Sigmoid colon (tissue), 6 donors: ENCODE measurements at regions not wholly inside any gene's neighbourhood (a gene's known extent, or its start where the extent isn't known, plus 50 kb on each side); places are given as distances from the start of the nearest gene placed in this dataset.
A peak's percentile ranks its signal among the peaks of the same experiment; 100 is the strongest.

Source experiments
- DNase-seq: peaks from one replicate; pipeline ENCODE4 v3.0.0-alpha.2; 2019
- H3K27ac ChIP-seq, 4 donors: fragments of 200-600 bp; sonication (generic); one replicate each; pipeline ENCODE4 v1.5.1; 2016 to 2019; ENCODE audit warnings: mild to moderate bottlenecking in 1 of 4
- H3K27me3 ChIP-seq, 3 donors: fragments of 200-600 bp; sonication (generic); one replicate each; pipeline ENCODE4 v1.5.1; 2019; ENCODE audit warnings: mild to moderate bottlenecking in 1 of 3
- H3K36me3 ChIP-seq, 4 donors: fragments of 200-600 bp; sonication (generic); one replicate each; pipeline ENCODE4 v1.5.1; 2016 to 2019
- H3K4me1 ChIP-seq, 4 donors: fragments of 200-600 bp; sonication (generic); one replicate each; pipeline ENCODE4 v1.5.1; 2017 to 2019
- H3K4me3 ChIP-seq, 4 donors: fragments of 200-600 bp; sonication (generic); one replicate each; pipeline ENCODE4 v1.5.1; 2017 to 2019; ENCODE audit warnings: mild to moderate bottlenecking in 2 of 4, moderate library complexity in 1 of 4
- H3K9me3 ChIP-seq, 4 donors: fragments of 200-600 bp in 3 of 4; sonication (generic) in 3 of 4; one replicate each; pipeline versions ENCODE4 v1.5.1 to v1.6.1; 2013 to 2019
- EP300 ChIP-seq, 4 donors: sonication (generic); formaldehyde crosslinking; IDR thresholded peaks; one replicate each; pipeline ENCODE4 v1.6.1; 2017; ENCODE audit warnings: antibody characterized with exemption in 4 of 4
- POLR2A ChIP-seq, 2 donors: fragments of 450-650 bp; IDR thresholded peaks; one replicate each; pipeline ENCODE4 v1.6.1; 2016; ENCODE audit warnings: antibody characterized with exemption in 2 of 2, mild to moderate bottlenecking in 2 of 2, moderate library complexity in 2 of 2
- POLR2AphosphoS5 ChIP-seq, 4 donors: sonication (generic); formaldehyde crosslinking; IDR thresholded peaks; one replicate each; pipeline ENCODE4 v1.6.1; 2017; ENCODE audit warnings: antibody characterized with exemption in 4 of 4
- WGBS, 2 donors: extraction: QIAGEN DNeasy Blood & Tissue Kit; methylation state at CpG; one replicate each; pipeline ENCODE4 v1.1.7; 2013; 5-methylcytosine and 5-hydroxymethylcytosine counted together
- intact Hi-C: fragments of 100-400 bp; cut with DNase I; formaldehyde crosslinking; loops from one replicate; pipeline ENCODE4 v1.15.1; 2023
- TF ChIP-seq, protein P1 (sequence below), 4 experiments: fragments of 450-650 bp in 3 of 4; fragments of 200-600 bp in 1 of 4; IDR thresholded peaks; one replicate each; pipeline ENCODE4 v1.5.1; 2016 to 2019; ENCODE audit warnings: antibody characterized with exemption in 4 of 4, mild to moderate bottlenecking in 3 of 4, moderate library complexity in 2 of 4
- donor health status: healthy with polysubstance abuse.
- donor health status: healthy.

DNA sequence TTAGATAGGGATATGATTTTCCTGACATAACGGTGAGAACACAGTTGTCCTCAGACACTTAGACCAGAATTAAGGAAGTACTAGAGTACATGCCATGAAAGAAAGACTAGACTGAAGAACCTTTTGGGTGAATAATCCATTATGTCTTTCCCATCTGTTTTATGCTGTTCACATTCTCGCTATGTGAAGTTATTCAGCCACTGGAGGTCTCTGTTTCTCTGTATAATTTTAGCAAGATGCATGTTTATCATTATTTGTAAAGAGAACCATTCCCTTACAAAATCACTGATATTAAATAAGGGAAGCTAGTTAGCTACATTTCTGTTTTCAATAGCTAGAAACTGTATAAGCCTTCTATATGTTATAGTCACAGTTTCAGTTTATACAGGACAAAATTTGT, 391.9 kb downstream of the CD109 start:
- intact Hi-C loops: loop anchor here (2.0 kb wide), 1 partner anchor 1121 kb away; no protein-coding TSS in a partner anchor
- Histone ChIP-seq H3K4me3 (no peak overlapping the region), H3K27ac (no peak overlapping the region), H3K27me3 (no peaks in the 10 kb centered on the region), H3K4me1 (peaks cover 0 to 22% (median 14%) of the 10 kb centered on the region in 4 donors), H3K36me3 (no peaks in the 10 kb centered on the region), H3K9me3 (no peaks in the 10 kb centered on the region)
- DNase-seq: no peak
- TF ChIP-seq, protein P1, sequence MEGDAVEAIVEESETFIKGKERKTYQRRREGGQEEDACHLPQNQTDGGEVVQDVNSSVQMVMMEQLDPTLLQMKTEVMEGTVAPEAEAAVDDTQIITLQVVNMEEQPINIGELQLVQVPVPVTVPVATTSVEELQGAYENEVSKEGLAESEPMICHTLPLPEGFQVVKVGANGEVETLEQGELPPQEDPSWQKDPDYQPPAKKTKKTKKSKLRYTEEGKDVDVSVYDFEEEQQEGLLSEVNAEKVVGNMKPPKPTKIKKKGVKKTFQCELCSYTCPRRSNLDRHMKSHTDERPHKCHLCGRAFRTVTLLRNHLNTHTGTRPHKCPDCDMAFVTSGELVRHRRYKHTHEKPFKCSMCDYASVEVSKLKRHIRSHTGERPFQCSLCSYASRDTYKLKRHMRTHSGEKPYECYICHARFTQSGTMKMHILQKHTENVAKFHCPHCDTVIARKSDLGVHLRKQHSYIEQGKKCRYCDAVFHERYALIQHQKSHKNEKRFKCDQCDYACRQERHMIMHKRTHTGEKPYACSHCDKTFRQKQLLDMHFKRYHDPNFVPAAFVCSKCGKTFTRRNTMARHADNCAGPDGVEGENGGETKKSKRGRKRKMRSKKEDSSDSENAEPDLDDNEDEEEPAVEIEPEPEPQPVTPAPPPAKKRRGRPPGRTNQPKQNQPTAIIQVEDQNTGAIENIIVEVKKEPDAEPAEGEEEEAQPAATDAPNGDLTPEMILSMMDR (IDR thresholded peaks at IDR 0.05): no peak
- TF ChIP-seq POLR2AphosphoS5 (IDR thresholded peaks at IDR 0.05) (no peak), POLR2A (IDR thresholded peaks at IDR 0.05) (no peak), EP300 (IDR thresholded peaks at IDR 0.05) (no peak)
- WGBS, 2 donors: 57 to 63% methylated on average over 2 of the region's 2 CpGs

DNA sequence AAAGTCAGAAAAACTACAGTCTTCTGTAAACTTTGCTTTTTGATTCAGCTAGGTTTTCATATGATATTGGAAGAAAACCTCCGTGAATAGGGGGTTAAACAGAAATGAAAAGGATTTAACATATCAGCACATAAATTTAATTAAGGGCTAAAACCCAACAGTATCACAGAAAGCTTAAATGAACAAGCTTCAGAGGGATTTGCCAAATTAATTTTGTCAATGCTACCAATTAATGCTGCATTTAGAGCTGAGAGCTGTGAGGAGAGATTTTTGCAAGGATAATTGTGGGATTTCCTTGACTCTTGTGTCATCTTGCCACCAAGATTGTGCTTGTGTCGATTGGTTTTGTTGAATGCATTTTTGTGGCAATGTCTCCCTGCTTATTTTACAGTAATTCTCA, 379.9 kb downstream of the CD109 start:
- intact Hi-C loops: no loop called here

DNA sequence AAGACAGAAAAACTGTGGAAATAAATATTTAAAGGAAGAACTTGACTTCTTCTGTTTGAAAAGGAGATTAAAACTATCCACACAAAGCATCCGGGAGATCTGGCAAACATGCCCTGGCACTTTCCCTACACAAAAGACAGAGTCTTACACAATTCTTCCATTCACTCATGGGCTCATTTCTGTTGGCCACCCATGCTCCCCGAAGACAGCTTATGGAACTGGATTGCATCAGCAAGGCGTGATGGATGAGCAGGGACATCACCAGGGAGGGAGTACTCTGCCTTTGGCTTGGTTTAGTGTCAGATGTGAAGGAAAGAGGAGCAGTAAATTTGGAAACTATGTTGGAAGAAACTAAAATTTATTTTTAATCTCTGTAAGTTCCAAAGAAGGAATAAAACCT, 379.3 kb downstream of the CD109 start:
- intact Hi-C loops: no loop called here
- TF ChIP-seq EP300 (IDR thresholded peaks at IDR 0.05): no peak
- TF ChIP-seq, protein P1 (IDR thresholded peaks at IDR 0.05): no peak
- TF ChIP-seq POLR2AphosphoS5 (IDR thresholded peaks at IDR 0.05): peak; percentile 61 to 80 (median 72)
- no peak for TF ChIP-seq POLR2A (IDR thresholded peaks at IDR 0.05)
- Histone ChIP-seq H3K9me3 (no peaks in the 10 kb centered on the region), H3K4me3 (no peak overlapping the region), H3K27me3 (no peaks in the 10 kb centered on the region), H3K36me3 (no peaks in the 10 kb centered on the region), H3K4me1 (peaks cover 0 to 21% (median 12%) of the 10 kb centered on the region in 4 donors), H3K27ac (peak overlapping the region in 1 of 4 donors; percentile 30)
- DNase-seq: peak; percentile 85
- 56 to 64% methylated on average over 3 of the region's 3 CpGs for WGBS, 2 donors

More for the DNA sequence above, 379.9 kb downstream of the CD109 start:
- Histone ChIP-seq H3K9me3 (no peaks in the 10 kb centered on the region), H3K27me3 (no peaks in the 10 kb centered on the region), H3K4me1 (peaks cover 0 to 21% (median 12%) of the 10 kb centered on the region in 4 donors), H3K36me3 (no peaks in the 10 kb centered on the region), H3K4me3 (no peak overlapping the region), H3K27ac (no peak overlapping the region)
- TF ChIP-seq EP300 (IDR thresholded peaks at IDR 0.05) (no peak), POLR2A (IDR thresholded peaks at IDR 0.05) (no peak), POLR2AphosphoS5 (IDR thresholded peaks at IDR 0.05) (no peak)
- TF ChIP-seq, protein P1 (IDR thresholded peaks at IDR 0.05): no peak
- WGBS, 2 donors: 68 to 77% methylated on average over 2 of the region's 2 CpGs
- DNase-seq: no peak

DNA sequence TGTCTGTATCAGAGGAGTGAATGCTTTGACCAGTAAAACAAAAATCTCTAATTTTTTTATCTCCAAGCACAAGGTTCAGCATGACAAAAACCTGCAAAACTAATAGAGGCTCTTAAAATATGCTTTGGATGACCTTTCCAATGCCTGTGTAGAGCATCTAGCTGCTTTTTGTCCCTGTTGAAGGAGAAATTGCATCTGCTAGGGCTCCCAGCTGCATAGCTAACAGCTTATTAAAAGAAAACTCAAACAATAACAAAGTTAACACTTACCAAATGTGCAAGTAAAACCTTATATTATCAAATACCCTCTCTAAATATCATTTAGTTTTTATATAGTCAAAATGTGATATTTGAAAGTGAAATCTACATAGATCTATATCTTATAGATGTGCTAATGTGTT, 378.6 kb downstream of the CD109 start:
- H3K4me1 ChIP-seq: peaks cover 0 to 21% (median 12%) of the 10 kb centered on the region in 4 donors
- no peak for TF ChIP-seq EP300 (IDR thresholded peaks at IDR 0.05)
- TF ChIP-seq POLR2A (IDR thresholded peaks at IDR 0.05): no peak
- TF ChIP-seq POLR2AphosphoS5 (IDR thresholded peaks at IDR 0.05): no peak
- intact Hi-C loops: no loop called here
- H3K9me3 ChIP-seq: no peaks in the 10 kb centered on the region
- DNase-seq: no peak
- no peaks in the 10 kb centered on the region for H3K36me3 ChIP-seq
- H3K4me3 ChIP-seq: no peak overlapping the region
- peak overlapping the region in 2 of 4 donors; percentile 13 to 35 for H3K27ac ChIP-seq
- H3K27me3 ChIP-seq: no peaks in the 10 kb centered on the region

DNA sequence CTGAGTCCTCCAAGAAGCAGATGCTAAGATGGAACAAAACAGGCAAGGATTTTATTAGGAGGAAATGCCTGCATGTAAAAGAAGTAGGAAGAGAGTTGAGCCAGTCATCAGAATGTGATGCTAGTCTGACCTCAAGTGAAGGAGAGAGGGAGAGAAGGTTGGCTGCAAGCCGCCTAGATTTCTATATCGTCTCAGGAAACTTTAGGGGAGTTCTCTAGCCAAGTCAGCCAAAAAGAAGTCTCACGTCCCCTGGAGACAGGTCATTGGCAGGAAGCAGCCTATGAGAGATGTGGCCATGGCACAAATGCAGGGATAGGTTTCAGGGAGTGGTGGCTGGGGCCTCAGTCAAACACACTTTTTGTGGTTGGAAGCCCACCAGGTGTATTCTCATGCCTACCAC, 378.0 kb downstream of the CD109 start:
- no peaks in the 10 kb centered on the region for H3K36me3 ChIP-seq
- peaks cover 0 to 21% (median 12%) of the 10 kb centered on the region in 4 donors for H3K4me1 ChIP-seq
- H3K27me3 ChIP-seq: no peaks in the 10 kb centered on the region
- H3K9me3 ChIP-seq: no peaks in the 10 kb centered on the region
- TF ChIP-seq POLR2A (IDR thresholded peaks at IDR 0.05): no peak
- TF ChIP-seq EP300 (IDR thresholded peaks at IDR 0.05): no peak
- TF ChIP-seq POLR2AphosphoS5 (IDR thresholded peaks at IDR 0.05): no peak
- TF ChIP-seq, protein P1 (IDR thresholded peaks at IDR 0.05): no peak
- peak overlapping the region in 1 of 4 donors; percentile 35 for H3K27ac ChIP-seq
- DNase-seq: no peak
- intact Hi-C loops: no loop called here
- H3K4me3 ChIP-seq: no peak overlapping the region
- 69 to 83% methylated on average over 3 of the region's 3 CpGs for WGBS, 2 donors
